ENCODE measurements at regions not wholly inside any gene's neighbourhood (a gene's known extent, or its start where the extent isn't known, plus 50 kb on each side); places are given as distances from the start of the nearest gene placed in this dataset.

DNA sequence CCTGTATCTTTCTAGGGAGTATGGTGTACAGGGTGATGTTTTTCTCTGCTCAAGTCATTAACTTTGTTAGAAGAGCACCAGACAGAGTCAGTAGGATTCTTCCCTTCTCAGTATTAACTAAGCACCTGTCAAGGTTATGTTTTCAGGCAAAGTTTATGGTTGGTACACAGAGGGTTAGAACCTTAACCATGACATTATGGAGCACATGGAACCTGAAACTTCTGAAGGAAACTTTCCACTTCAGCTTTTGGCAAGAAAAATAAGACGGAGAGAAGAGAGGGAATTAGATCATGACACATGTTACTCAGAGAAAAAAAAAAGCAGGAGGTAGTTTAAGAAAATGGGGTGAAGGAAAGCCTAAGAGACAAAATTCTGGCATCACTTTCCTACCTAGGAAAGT is 112.9 kb upstream of the PDE7B start:
- Histone ChIP-seq H3K9me3 (no peaks in the 10 kb centered on the region), H3K4me1 (no peaks in the 10 kb centered on the region), H3K36me3 (no peaks in the 10 kb centered on the region), H3K4me3 (no peak overlapping the region), H3K27ac (no peak overlapping the region), H3K27me3 (no peaks in the 10 kb centered on the region)
- intact Hi-C loops (cut with DNase I), result no loop called here
- TF ChIP-seq, protein P1, sequence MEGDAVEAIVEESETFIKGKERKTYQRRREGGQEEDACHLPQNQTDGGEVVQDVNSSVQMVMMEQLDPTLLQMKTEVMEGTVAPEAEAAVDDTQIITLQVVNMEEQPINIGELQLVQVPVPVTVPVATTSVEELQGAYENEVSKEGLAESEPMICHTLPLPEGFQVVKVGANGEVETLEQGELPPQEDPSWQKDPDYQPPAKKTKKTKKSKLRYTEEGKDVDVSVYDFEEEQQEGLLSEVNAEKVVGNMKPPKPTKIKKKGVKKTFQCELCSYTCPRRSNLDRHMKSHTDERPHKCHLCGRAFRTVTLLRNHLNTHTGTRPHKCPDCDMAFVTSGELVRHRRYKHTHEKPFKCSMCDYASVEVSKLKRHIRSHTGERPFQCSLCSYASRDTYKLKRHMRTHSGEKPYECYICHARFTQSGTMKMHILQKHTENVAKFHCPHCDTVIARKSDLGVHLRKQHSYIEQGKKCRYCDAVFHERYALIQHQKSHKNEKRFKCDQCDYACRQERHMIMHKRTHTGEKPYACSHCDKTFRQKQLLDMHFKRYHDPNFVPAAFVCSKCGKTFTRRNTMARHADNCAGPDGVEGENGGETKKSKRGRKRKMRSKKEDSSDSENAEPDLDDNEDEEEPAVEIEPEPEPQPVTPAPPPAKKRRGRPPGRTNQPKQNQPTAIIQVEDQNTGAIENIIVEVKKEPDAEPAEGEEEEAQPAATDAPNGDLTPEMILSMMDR (IDR thresholded peaks at IDR 0.05), result no peak
- no peak for TF ChIP-seq POLR2A (IDR thresholded peaks at IDR 0.05)
- 78% methylated on average over 1 of the region's 1 CpG for WGBS (ENCODE audit: insufficient coverage, low coverage, low lambda C conversion rate, missing lambda C conversion rate)
- ATAC-seq (no peak), DNase-seq (no peak)

DNA sequence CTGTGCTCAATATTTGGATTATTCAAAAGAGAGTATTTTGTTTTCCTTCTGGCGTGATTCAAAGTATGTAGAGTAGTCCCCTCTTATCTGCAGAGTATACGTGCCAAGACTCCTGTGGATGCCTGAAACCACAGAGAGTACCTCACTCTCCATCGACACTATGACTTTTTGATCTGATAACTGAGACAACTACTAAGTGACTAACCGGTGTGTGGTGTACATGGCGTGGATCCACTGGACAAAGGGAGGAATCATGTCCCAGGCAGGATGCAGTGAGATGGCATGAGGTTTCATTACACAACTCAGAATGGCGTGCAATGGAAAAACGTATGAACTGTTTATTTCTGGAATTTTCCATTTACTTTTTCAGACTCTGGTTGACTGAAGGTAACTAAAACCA is 112.2 kb upstream of the PDE7B start:
- no peak for ATAC-seq
- intact Hi-C loops (cut with DNase I), result no loop called here

DNA sequence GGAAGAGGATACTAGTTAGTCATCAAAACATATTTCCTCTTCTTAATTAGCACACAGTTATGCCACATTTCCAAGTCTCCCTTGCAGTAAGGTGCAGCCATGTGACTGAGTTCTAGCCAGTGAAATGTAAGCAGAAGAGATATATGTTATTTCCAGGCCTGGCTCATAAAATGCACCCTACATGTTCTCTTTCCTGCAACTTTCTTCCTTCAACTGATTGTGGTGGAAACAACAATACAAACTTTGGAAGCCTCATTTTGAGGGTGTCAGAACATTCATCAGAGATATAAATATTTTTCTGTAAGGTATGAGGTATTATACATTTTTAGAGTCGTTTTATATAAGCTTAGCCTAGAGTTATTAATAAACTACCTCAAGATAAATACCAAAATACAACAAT is 110.9 kb upstream of the PDE7B start:
- no peaks in the 10 kb centered on the region for H3K9me3 ChIP-seq
- intact Hi-C loops (cut with DNase I), result no loop called here
- 14% methylated on average over 1 of the region's 1 CpG for WGBS (ENCODE audit: insufficient coverage, low coverage, low lambda C conversion rate, missing lambda C conversion rate)

More for the DNA sequence above, 112.2 kb upstream of the PDE7B start:
- Histone ChIP-seq H3K4me1 (no peaks in the 10 kb centered on the region), H3K36me3 (no peaks in the 10 kb centered on the region), H3K4me3 (no peak overlapping the region), H3K27me3 (no peaks in the 10 kb centered on the region), H3K27ac (no peak overlapping the region), H3K9me3 (no peaks in the 10 kb centered on the region)
- WGBS (ENCODE audit: insufficient coverage, low coverage, low lambda C conversion rate, missing lambda C conversion rate), result 65% methylated on average over 7 of the region's 7 CpGs
- DNase-seq, result no peak
- TF ChIP-seq POLR2A (IDR thresholded peaks at IDR 0.05), result no peak
- TF ChIP-seq, protein P1 (IDR thresholded peaks at IDR 0.05), result no peak

DNA sequence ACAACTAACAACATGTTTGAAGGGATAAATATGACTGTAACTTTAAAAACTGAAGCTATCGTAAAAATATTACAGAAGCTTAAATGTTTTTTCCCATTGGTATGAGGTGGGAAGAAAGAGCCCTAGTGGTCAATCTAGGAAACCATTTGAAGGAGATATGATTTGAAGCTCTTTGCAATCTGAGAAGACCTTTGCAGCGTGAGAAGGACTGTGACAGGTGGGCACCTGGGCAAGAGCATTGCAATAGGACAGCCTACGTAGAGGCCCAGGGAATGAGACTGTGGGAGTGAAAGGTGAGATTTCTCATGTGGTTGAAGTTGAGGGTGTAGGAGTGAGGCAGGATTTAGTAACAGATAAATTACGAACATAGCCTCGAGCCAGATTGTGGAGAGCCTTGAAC is 108.0 kb upstream of the PDE7B start:
- TF ChIP-seq, protein P1 (IDR thresholded peaks at IDR 0.05), result no peak
- TF ChIP-seq POLR2A (IDR thresholded peaks at IDR 0.05), result no peak
- Histone ChIP-seq H3K36me3 (no peaks in the 10 kb centered on the region), H3K4me1 (no peaks in the 10 kb centered on the region), H3K9me3 (no peaks in the 10 kb centered on the region), H3K27me3 (no peaks in the 10 kb centered on the region), H3K4me3 (no peak overlapping the region), H3K27ac (no peak overlapping the region)
- WGBS (ENCODE audit: insufficient coverage, low coverage, low lambda C conversion rate, missing lambda C conversion rate), result 67% methylated on average over 5 of the region's 5 CpGs
- intact Hi-C loops (cut with DNase I), result no loop called here
- DNase-seq (no peak), ATAC-seq (no peak)

More for the DNA sequence above, 110.9 kb upstream of the PDE7B start:
- Histone ChIP-seq H3K4me3 (no peak overlapping the region), H3K36me3 (no peaks in the 10 kb centered on the region), H3K4me1 (no peaks in the 10 kb centered on the region), H3K27ac (no peak overlapping the region), H3K27me3 (no peaks in the 10 kb centered on the region)
- TF ChIP-seq POLR2A (IDR thresholded peaks at IDR 0.05), result no peak
- TF ChIP-seq, protein P1 (IDR thresholded peaks at IDR 0.05), result no peak
- ATAC-seq (no peak), DNase-seq (no peak)

DNA sequence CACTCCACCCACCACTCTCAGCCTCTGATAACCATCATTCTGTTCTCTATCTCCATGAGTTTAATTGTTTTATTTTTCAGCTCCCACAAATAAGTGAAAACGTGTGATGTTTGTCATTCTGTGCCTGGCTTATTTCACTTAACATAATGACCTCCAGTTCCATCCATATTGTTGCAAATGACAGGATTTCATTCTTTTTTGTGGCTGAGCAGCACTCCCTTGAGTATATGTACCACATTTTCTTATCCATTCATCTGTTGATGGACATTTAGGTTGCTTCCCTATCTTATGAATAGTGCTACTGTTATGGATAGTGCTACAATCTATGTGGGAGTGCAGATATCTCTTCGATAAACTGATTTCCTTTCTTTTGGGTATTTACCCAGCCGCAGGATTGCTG is 103.3 kb upstream of the PDE7B start:
- TF ChIP-seq POLR2A (IDR thresholded peaks at IDR 0.05), result no peak
- TF ChIP-seq, protein P1 (IDR thresholded peaks at IDR 0.05), result no peak
- no peaks in the 10 kb centered on the region for H3K9me3 ChIP-seq
- H3K36me3 ChIP-seq, result no peaks in the 10 kb centered on the region
- no peak overlapping the region for H3K27ac ChIP-seq
- no peaks in the 10 kb centered on the region for H3K27me3 ChIP-seq
- no peaks in the 10 kb centered on the region for H3K4me1 ChIP-seq
- no peak for DNase-seq
- intact Hi-C loops (cut with DNase I), result no loop called here
- no peak overlapping the region for H3K4me3 ChIP-seq
- ATAC-seq, result no peak
- WGBS (ENCODE audit: insufficient coverage, low coverage, low lambda C conversion rate, missing lambda C conversion rate), result 69% methylated on average over 3 of the region's 3 CpGs

Measured in right lobe of liver (tissue), 6 donors.